GM18520 (cell line): ENCODE measurements at regions not wholly inside any gene's neighbourhood (a gene's known extent, or its start where the extent isn't known, plus 50 kb on each side); places are given as distances from the start of the nearest gene placed in this dataset.
"Not testable (repeated sequence)": the region's sequence is repeated elsewhere in the genome, so short reads cannot be mapped to it uniquely, and the experiment has no call there.

ENCODE experiments used
- ATAC-seq: cut with Tn5 transposase; IDR thresholded peaks from one replicate; pipeline ENCODE4 v1.9.1; 2021; ENCODE audit not compliant: unreplicated experiment

GRCh38 chr1:70667494-70668170, 256.6 kb downstream of the CTH start:
- ATAC-seq: no peak

GRCh38 chr1:70671006-70671405, 259.9 kb downstream of the CTH start:
- ATAC-seq: no peak

- ATAC-seq: no peak
Measured at GRCh38 chr1:70672442-70672888, 261.4 kb downstream of the CTH start.

- ATAC-seq: no peak
Measured at GRCh38 chr1:70674941-70675685, 264.0 kb downstream of the CTH start.

GRCh38 chr1:70675737-70676156, 264.7 kb downstream of the CTH start:
- no peak for ATAC-seq

- ATAC-seq: peak; percentile 96
Measured at GRCh38 chr1:70685300-70686286, 274.5 kb downstream of the CTH start.

- no peak for ATAC-seq
Measured at GRCh38 chr1:70688580-70688979, 277.5 kb downstream of the CTH start.

GRCh38 chr1:70706381-70707037, 295.4 kb downstream of the CTH start:
- no peak for ATAC-seq

GRCh38 chr1:70707214-70707613, 296.1 kb downstream of the CTH start:
- no peak for ATAC-seq

GRCh38 chr1:70714149-70714548, 303.1 kb downstream of the CTH start:
- no peak for ATAC-seq

GRCh38 chr1:70717211-70717610, 306.1 kb downstream of the CTH start:
- no peak for ATAC-seq

GRCh38 chr1:70717656-70718055, 306.6 kb downstream of the CTH start:
- no peak for ATAC-seq

GRCh38 chr1:70718086-70718630, 307.1 kb downstream of the CTH start:
- no peak for ATAC-seq

GRCh38 chr1:70719154-70719553, 308.1 kb downstream of the CTH start:
- no peak for ATAC-seq

GRCh38 chr1:70720109-70720508, 309.0 kb downstream of the CTH start:
- ATAC-seq: no peak

GRCh38 chr1:70720521-70720920, 309.5 kb downstream of the CTH start:
- ATAC-seq: no peak

- ATAC-seq: no peak
Measured at GRCh38 chr1:70727886-70728489, 316.9 kb downstream of the CTH start.

GRCh38 chr1:70736518-70736917, 311.1 kb downstream of the PTGER3 start:
- ATAC-seq: not testable (repeated sequence)

- ATAC-seq: no peak
Measured at GRCh38 chr1:70737125-70737524, 310.5 kb downstream of the PTGER3 start.

- no peak for ATAC-seq
Measured at GRCh38 chr1:70738624-70739023, 309.0 kb downstream of the PTGER3 start.
